ENCODE measurements at regions not wholly inside any gene's neighbourhood (a gene's known extent, or its start where the extent isn't known, plus 50 kb on each side); places are given as distances from the start of the nearest gene placed in this dataset.

DNA sequence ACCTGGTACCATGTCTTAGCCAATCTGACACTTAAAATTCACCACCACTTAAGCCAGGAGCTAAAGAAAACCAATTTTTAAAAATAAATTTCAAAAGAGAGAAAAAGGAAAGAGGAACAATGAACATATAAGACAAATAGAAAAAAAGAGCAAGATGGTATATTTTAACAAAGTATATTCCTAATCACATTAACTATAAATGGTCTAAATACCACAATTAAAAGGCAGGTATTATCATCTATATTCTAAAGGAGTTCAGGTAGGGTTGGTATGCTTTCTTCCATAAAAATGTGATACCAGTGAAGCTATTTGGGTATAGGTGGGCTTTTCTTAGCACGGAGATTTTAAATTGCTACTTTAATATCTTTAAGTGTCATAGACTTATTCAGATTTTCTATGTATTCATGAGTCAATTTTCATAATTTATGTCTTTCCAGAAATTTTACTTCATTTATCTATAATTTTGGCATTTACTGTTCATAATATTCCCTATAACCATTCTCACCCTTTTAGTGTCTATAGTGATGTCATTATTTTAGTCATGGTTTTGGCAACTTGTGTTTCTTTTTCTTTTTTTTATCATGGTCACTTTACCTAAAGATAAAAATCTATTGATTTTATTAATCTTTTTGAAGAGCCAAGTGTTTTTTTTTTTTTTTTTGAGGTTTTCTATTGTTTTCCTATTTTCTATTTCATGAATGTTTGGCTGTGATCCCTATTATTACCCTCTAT is 56.5 kb upstream of the IGLL5 start:
- Histone ChIP-seq H3K4me3 (ENCODE audit: low read depth, low read length) (no peak overlapping the region), H3K36me3 (no peaks in the 10 kb centered on the region), H3K9me3 (no peaks in the 10 kb centered on the region), H3K4me1 (no peaks in the 10 kb centered on the region), H3K27me3 (peaks cover 30% of the 10 kb centered on the region)
- no peak for DNase-seq
- TF ChIP-seq, protein P1, sequence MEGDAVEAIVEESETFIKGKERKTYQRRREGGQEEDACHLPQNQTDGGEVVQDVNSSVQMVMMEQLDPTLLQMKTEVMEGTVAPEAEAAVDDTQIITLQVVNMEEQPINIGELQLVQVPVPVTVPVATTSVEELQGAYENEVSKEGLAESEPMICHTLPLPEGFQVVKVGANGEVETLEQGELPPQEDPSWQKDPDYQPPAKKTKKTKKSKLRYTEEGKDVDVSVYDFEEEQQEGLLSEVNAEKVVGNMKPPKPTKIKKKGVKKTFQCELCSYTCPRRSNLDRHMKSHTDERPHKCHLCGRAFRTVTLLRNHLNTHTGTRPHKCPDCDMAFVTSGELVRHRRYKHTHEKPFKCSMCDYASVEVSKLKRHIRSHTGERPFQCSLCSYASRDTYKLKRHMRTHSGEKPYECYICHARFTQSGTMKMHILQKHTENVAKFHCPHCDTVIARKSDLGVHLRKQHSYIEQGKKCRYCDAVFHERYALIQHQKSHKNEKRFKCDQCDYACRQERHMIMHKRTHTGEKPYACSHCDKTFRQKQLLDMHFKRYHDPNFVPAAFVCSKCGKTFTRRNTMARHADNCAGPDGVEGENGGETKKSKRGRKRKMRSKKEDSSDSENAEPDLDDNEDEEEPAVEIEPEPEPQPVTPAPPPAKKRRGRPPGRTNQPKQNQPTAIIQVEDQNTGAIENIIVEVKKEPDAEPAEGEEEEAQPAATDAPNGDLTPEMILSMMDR (IDR thresholded peaks at IDR 0.05; ENCODE audit: low read depth, low read length) = no peak

GRCh38 chr22:22833059-22833458 is 54.6 kb upstream of the IGLL5 start:
- DNase-seq = no peak
- Histone ChIP-seq H3K27me3 (peaks cover 22% of the 10 kb centered on the region), H3K4me3 (ENCODE audit: low read depth, low read length) (no peak overlapping the region), H3K9me3 (no peaks in the 10 kb centered on the region), H3K36me3 (no peaks in the 10 kb centered on the region), H3K4me1 (no peaks in the 10 kb centered on the region)
- TF ChIP-seq, protein P1 (IDR thresholded peaks at IDR 0.05; ENCODE audit: low read depth, low read length) = no peak

DNA sequence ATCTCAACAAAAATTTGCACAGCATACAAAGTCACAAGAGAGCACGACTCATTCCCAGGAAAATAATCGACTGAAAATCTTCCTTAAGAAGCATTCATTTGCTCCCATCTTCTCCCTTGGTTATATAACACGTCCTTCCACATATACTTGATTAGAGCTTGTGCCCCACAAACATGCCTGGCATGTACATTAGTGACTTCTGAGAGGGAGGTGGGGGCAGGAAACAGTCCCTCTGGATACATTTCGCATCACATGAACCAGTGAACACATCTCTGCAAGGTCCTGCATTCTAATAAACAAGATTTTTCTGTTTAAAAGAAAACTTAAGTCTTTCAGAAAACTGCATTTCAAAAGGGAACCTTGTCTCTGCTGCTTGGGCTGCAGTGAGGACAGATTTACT is 54.1 kb upstream of the IGLL5 start:
- H3K4me3 ChIP-seq (ENCODE audit: low read depth, low read length) = no peak overlapping the region
- no peaks in the 10 kb centered on the region for H3K9me3 ChIP-seq
- TF ChIP-seq, protein P1 (IDR thresholded peaks at IDR 0.05; ENCODE audit: low read depth, low read length) = no peak
- peaks cover 22% of the 10 kb centered on the region for H3K27me3 ChIP-seq
- H3K36me3 ChIP-seq = no peaks in the 10 kb centered on the region
- no peak for DNase-seq
- H3K4me1 ChIP-seq = no peaks in the 10 kb centered on the region

DNA sequence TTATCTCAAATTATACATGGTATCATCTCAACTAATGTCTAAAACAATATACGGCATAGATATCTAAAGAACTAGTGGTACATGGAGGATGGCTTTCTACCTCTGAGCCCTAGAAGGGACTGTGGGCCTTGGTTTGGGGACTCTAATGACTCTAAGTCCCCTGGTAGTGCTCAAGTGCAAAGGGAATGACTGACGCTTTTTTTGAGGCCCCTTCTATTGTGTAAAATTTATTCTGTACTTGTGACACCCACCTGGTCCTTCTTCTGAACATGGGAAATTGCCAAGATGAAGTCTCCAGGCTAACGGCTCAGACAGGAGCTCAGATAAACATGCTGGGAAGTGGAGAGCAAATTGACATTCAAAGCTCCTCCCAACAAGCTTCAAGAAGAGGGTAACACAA is 53.4 kb upstream of the IGLL5 start:
- TF ChIP-seq, protein P1 (IDR thresholded peaks at IDR 0.05; ENCODE audit: low read depth, low read length) = no peak
- Histone ChIP-seq H3K36me3 (no peaks in the 10 kb centered on the region), H3K4me1 (no peaks in the 10 kb centered on the region), H3K4me3 (ENCODE audit: low read depth, low read length) (no peak overlapping the region), H3K27me3 (peaks cover 22% of the 10 kb centered on the region), H3K9me3 (no peaks in the 10 kb centered on the region)
- no peak for DNase-seq

DNA sequence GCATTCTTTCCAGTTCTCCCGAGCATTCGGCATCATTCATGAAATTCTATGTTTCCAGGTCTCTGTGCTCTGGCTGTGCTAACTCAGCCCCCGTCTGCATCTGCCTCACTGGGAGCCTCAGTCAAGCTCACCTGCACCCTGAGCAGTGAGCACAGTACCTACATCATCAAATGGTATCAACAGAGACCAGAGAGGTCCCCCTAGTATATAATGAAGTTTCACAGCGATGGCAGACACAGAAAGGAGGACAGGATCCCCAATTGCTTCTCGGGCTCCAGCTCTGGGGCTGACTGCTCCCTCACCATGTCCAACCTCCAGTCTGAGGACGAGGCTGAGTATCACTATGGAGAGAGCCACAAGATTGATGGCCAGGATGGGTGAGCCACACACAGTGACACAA is 52.8 kb upstream of the IGLL5 start:
- Histone ChIP-seq H3K36me3 (no peaks in the 10 kb centered on the region), H3K27me3 (peaks cover 20% of the 10 kb centered on the region), H3K4me1 (no peaks in the 10 kb centered on the region), H3K9me3 (no peaks in the 10 kb centered on the region), H3K4me3 (ENCODE audit: low read depth, low read length) (no peak overlapping the region)
- no peak for DNase-seq
- TF ChIP-seq, protein P1 (IDR thresholded peaks at IDR 0.05; ENCODE audit: low read depth, low read length) = no peak

DNA sequence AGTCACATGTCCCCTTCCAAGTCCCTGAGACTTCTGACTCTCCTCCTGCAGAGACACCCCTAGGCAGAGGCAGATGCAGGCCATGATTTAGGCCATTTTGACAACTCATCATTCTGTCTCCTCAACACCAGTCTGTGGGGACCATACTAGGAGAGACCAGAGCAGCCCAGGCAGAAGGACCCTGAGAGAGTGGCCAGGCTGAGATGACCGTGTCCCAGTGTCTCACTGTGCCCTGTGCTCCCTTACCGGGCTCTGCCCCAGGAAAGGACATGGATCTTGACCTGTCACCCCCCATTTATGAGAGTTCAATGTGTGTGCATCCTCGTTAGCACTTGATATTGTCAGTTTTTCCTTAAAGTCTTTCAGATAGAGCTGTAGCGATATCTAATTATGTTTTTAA is 52.4 kb upstream of the IGLL5 start:
- TF ChIP-seq, protein P1 (IDR thresholded peaks at IDR 0.05; ENCODE audit: low read depth, low read length) = no peak
- Histone ChIP-seq H3K36me3 (no peaks in the 10 kb centered on the region), H3K4me3 (ENCODE audit: low read depth, low read length) (no peak overlapping the region), H3K27me3 (peaks cover 17% of the 10 kb centered on the region), H3K4me1 (no peaks in the 10 kb centered on the region), H3K9me3 (no peaks in the 10 kb centered on the region)
- DNase-seq = no peak
